Activated naive CD4-positive, alpha-beta T cell treated with anti-CD3 and anti-CD28 coated beads, Interleukin-2, amount 50 U/mL, for 24 hours (primary cell): ENCODE measurements at regions not wholly inside any gene's neighbourhood (a gene's known extent, or its start where the extent isn't known, plus 50 kb on each side); places are given as distances from the start of the nearest gene placed in this dataset.

Source experiments
- H3K27ac Mint-ChIP-seq: one replicate; pipeline ENCODE4 v1.8.0; 2021; ENCODE audit warnings: mild to moderate bottlenecking, mixed read lengths
- H3K27me3 Mint-ChIP-seq: one replicate; pipeline ENCODE4 v1.8.0; 2021; ENCODE audit warnings: mixed read lengths
- H3K36me3 Mint-ChIP-seq: one replicate; pipeline ENCODE4 v1.8.0; 2021; ENCODE audit warnings: mixed read lengths
- H3K4me1 Mint-ChIP-seq: one replicate; pipeline ENCODE4 v1.8.0; 2021; ENCODE audit warnings: mixed read lengths
- H3K4me3 Mint-ChIP-seq: one replicate; pipeline ENCODE4 v1.8.0; 2021; ENCODE audit warnings: mild to moderate bottlenecking, mixed read lengths
- H3K9me3 Mint-ChIP-seq: one replicate; pipeline ENCODE4 v1.8.0; 2021; ENCODE audit warnings: mixed read lengths

- Mint-ChIP-seq H3K4me3 (no peak overlapping the region), H3K27ac (no peak overlapping the region), H3K27me3 (no peaks in the 10 kb centered on the region), H3K9me3 (no peaks in the 10 kb centered on the region), H3K4me1 (no peaks in the 10 kb centered on the region), H3K36me3 (peaks cover 2% of the 10 kb centered on the region)
Observed at GRCh38 chr11:112369916-112370315, 109.3 kb upstream of the PLET1 start.

DNA sequence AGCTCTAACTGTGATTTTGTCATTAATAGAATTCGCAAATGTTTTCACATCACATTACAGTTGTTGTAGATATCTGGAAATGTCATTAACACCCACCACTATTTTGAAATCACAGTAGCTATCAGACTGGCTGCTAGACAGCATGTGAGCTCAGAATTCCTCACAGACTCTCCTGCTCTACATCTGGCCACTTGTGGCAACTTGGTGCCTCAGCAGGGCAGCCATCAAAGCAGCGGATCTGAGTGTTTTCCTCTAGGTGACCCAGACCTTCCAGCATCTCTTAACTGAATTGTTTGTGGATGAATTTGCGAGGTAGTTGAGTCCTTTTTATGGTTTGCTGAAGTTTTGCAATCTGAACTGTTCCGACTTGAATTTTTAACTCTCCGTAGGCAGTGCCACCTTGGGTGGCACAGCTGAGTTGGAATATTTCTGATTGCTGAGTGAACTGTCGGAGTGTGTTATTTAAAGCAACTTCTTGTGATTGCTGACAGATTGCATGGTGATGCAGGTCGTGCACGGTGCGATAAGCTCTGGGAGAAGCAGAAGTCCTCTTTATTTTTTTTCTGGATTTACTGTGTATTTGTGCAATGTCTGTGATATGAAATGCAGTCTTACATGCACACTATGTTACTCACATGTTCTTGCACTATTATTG lies 114.0 kb upstream of the PLET1 start:
- Mint-ChIP-seq H3K27ac (no peak overlapping the region), H3K27me3 (no peaks in the 10 kb centered on the region), H3K4me3 (no peak overlapping the region), H3K4me1 (no peaks in the 10 kb centered on the region), H3K9me3 (no peaks in the 10 kb centered on the region), H3K36me3 (no peaks in the 10 kb centered on the region)

DNA sequence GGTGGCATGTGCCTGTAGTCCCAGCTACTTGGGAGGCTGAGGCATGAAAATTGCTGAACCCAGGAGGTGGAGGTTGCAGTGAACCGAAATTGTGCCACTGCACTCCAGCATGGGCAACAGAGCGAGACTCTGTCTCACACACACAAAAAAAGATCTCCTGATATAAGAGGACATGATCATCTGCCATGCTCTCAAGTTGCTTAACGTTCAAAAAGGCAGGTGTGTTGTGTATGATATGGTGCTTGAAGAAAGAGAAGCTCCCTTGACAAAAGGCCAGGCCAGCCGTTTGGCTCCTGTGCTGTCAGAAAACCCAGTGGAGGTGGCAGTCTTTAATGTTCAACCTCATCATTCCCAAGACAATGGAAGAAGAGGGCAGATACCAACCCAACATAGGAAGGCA lies 117.3 kb upstream of the PLET1 start:
- no peak overlapping the region for H3K27ac Mint-ChIP-seq
- no peaks in the 10 kb centered on the region for H3K27me3 Mint-ChIP-seq
- H3K9me3 Mint-ChIP-seq: no peaks in the 10 kb centered on the region
- no peak overlapping the region for H3K4me3 Mint-ChIP-seq
- H3K4me1 Mint-ChIP-seq: no peaks in the 10 kb centered on the region
- no peaks in the 10 kb centered on the region for H3K36me3 Mint-ChIP-seq

DNA sequence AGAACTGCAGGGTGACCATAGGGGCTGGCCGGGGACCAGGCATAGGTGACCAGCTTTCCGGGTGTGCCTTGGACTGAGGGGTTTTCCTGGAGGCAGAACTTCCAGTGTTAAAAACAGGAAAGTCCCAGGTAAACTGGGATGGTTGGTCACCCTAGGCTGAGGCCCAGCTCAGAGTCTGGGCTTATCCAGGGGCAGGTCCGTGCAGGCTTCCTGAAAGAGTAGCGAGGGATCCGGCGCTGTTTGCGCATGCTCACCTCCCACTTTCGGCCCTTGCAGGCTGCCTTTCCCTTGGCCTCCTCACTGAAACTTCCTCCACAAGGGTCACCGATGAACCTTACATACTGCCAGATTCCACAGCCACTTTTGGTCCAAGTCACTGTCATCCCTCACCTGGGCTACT lies 119.8 kb upstream of the PLET1 start:
- Mint-ChIP-seq H3K36me3 (no peaks in the 10 kb centered on the region), H3K9me3 (no peaks in the 10 kb centered on the region), H3K27me3 (no peaks in the 10 kb centered on the region), H3K27ac (no peak overlapping the region), H3K4me3 (no peak overlapping the region), H3K4me1 (no peaks in the 10 kb centered on the region)

DNA sequence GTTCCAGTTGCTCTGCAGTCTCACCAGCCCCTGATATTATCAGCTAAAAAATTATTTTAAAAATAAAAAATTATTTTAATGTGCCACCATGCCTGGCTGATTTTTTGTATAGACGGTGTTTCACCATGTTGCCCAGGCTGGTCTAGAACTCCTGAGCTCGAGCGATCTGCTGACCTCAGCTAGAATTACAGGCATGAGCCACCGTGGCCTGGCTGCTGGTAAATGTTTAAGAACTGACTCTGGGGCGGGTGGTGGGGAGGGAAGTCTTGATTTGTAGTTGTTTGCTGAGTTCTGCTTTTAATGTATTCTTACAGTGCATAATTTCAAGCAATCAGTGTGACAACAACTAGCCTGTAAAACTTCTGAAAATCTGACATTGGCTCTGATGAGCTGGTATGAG lies 120.9 kb upstream of the PLET1 start:
- Mint-ChIP-seq H3K36me3 (no peaks in the 10 kb centered on the region), H3K27ac (no peak overlapping the region), H3K27me3 (no peaks in the 10 kb centered on the region), H3K4me3 (no peak overlapping the region), H3K4me1 (no peaks in the 10 kb centered on the region), H3K9me3 (no peaks in the 10 kb centered on the region)

GRCh38 chr11:112382561-112382960 lies 121.9 kb upstream of the PLET1 start:
- H3K27me3 Mint-ChIP-seq: no peaks in the 10 kb centered on the region
- no peaks in the 10 kb centered on the region for H3K9me3 Mint-ChIP-seq
- no peak overlapping the region for H3K27ac Mint-ChIP-seq
- H3K4me3 Mint-ChIP-seq: no peak overlapping the region
- H3K36me3 Mint-ChIP-seq: no peaks in the 10 kb centered on the region
- no peaks in the 10 kb centered on the region for H3K4me1 Mint-ChIP-seq

DNA sequence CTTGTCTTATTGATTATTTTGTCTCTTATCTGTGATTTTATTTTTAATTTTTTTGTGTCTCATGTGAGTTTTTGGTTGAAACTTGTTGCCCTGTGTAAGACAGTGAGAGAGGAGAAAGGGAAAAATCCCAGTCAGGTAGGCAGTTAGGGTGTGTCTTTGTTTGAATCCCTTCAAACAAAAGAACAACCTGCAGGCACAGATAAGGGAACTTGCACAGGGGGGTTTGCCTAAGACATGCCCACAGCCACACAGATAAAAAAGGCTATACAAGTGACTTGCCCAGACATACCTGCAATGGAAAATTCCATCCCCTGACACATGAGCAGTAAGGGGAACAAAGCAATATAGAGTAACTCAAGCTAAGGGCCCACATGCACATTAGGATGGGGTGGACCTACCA lies 127.8 kb upstream of the PLET1 start:
- Mint-ChIP-seq H3K4me1 (no peaks in the 10 kb centered on the region), H3K27me3 (peaks cover 1% of the 10 kb centered on the region), H3K36me3 (peaks cover 11% of the 10 kb centered on the region), H3K9me3 (peaks cover 7% of the 10 kb centered on the region), H3K4me3 (no peak overlapping the region), H3K27ac (no peak overlapping the region)

- no peaks in the 10 kb centered on the region for H3K4me1 Mint-ChIP-seq
- peaks cover 11% of the 10 kb centered on the region for H3K36me3 Mint-ChIP-seq
- H3K4me3 Mint-ChIP-seq: no peak overlapping the region
- H3K9me3 Mint-ChIP-seq: peaks cover 7% of the 10 kb centered on the region
- H3K27ac Mint-ChIP-seq: no peak overlapping the region
- peaks cover 1% of the 10 kb centered on the region for H3K27me3 Mint-ChIP-seq
Observed at GRCh38 chr11:112391086-112391485, 130.4 kb upstream of the PLET1 start.

- H3K9me3 Mint-ChIP-seq: peaks cover 6% of the 10 kb centered on the region
- peaks cover 11% of the 10 kb centered on the region for H3K36me3 Mint-ChIP-seq
Observed at GRCh38 chr11:112392904-112393303, 132.2 kb upstream of the PLET1 start.

GRCh38 chr11:112394304-112394703 lies 133.6 kb upstream of the PLET1 start:
- H3K27ac Mint-ChIP-seq: no peak overlapping the region
- H3K36me3 Mint-ChIP-seq: peaks cover 7% of the 10 kb centered on the region
- no peaks in the 10 kb centered on the region for H3K27me3 Mint-ChIP-seq
- H3K4me1 Mint-ChIP-seq: no peaks in the 10 kb centered on the region
- H3K4me3 Mint-ChIP-seq: no peak overlapping the region
- H3K9me3 Mint-ChIP-seq: no peaks in the 10 kb centered on the region

More at GRCh38 chr11:112392904-112393303, 132.2 kb upstream of the PLET1 start:
- Mint-ChIP-seq H3K27ac (no peak overlapping the region), H3K27me3 (peaks cover 1% of the 10 kb centered on the region), H3K4me1 (no peaks in the 10 kb centered on the region), H3K4me3 (no peak overlapping the region)

- no peak overlapping the region for H3K27ac Mint-ChIP-seq
- H3K9me3 Mint-ChIP-seq: no peaks in the 10 kb centered on the region
- peaks cover 2% of the 10 kb centered on the region for H3K36me3 Mint-ChIP-seq
Observed at GRCh38 chr11:112396076-112396475, 135.4 kb upstream of the PLET1 start.

GRCh38 chr11:112398798-112399478 lies 138.3 kb upstream of the PLET1 start:
- no peaks in the 10 kb centered on the region for H3K9me3 Mint-ChIP-seq
- H3K27me3 Mint-ChIP-seq: no peaks in the 10 kb centered on the region
- no peaks in the 10 kb centered on the region for H3K4me1 Mint-ChIP-seq
- H3K27ac Mint-ChIP-seq: no peak overlapping the region
- no peak overlapping the region for H3K4me3 Mint-ChIP-seq
- H3K36me3 Mint-ChIP-seq: no peaks in the 10 kb centered on the region

More at GRCh38 chr11:112396076-112396475, 135.4 kb upstream of the PLET1 start:
- Mint-ChIP-seq H3K4me3 (no peak overlapping the region), H3K27me3 (no peaks in the 10 kb centered on the region), H3K4me1 (no peaks in the 10 kb centered on the region)

GRCh38 chr11:112400476-112401014 lies 139.9 kb upstream of the PLET1 start:
- Mint-ChIP-seq H3K36me3 (no peaks in the 10 kb centered on the region), H3K4me1 (no peaks in the 10 kb centered on the region), H3K9me3 (no peaks in the 10 kb centered on the region), H3K4me3 (no peak overlapping the region), H3K27ac (no peak overlapping the region), H3K27me3 (no peaks in the 10 kb centered on the region)

GRCh38 chr11:112401036-112401769 lies 140.5 kb upstream of the PLET1 start:
- H3K27me3 Mint-ChIP-seq: no peaks in the 10 kb centered on the region
- H3K9me3 Mint-ChIP-seq: no peaks in the 10 kb centered on the region
- no peaks in the 10 kb centered on the region for H3K36me3 Mint-ChIP-seq
- no peaks in the 10 kb centered on the region for H3K4me1 Mint-ChIP-seq
- no peak overlapping the region for H3K4me3 Mint-ChIP-seq
- no peak overlapping the region for H3K27ac Mint-ChIP-seq

- Mint-ChIP-seq H3K9me3 (no peaks in the 10 kb centered on the region), H3K4me1 (no peaks in the 10 kb centered on the region), H3K27ac (no peak overlapping the region), H3K27me3 (peaks cover under 1% of the 10 kb centered on the region), H3K4me3 (no peak overlapping the region), H3K36me3 (no peaks in the 10 kb centered on the region)
Observed at GRCh38 chr11:112403432-112403831, 142.8 kb upstream of the PLET1 start.

- no peaks in the 10 kb centered on the region for H3K36me3 Mint-ChIP-seq
- peaks cover 4% of the 10 kb centered on the region for H3K27me3 Mint-ChIP-seq
- no peaks in the 10 kb centered on the region for H3K9me3 Mint-ChIP-seq
- H3K4me1 Mint-ChIP-seq: no peaks in the 10 kb centered on the region
- no peak overlapping the region for H3K27ac Mint-ChIP-seq
- H3K4me3 Mint-ChIP-seq: no peak overlapping the region
Observed at GRCh38 chr11:112404112-112404511, 143.5 kb upstream of the PLET1 start.
